NB4 (cell line): ENCODE measurements at regions not wholly inside any gene's neighbourhood (a gene's known extent, or its start where the extent isn't known, plus 50 kb on each side); places are given as distances from the start of the nearest gene placed in this dataset.
"Not testable (repeated sequence)": the region's sequence is repeated elsewhere in the genome, so short reads cannot be mapped to it uniquely, and the experiment has no call there.

Source experiments
- DNase-seq: peaks from one replicate; pipeline ENCODE4 v3.0.0; 2010; ENCODE audit warnings: low read depth
- H3K4me3 ChIP-seq: one replicate; pipeline ENCODE4 v1.5.1; 2011; ENCODE audit warnings: mild to moderate bottlenecking, low read depth, low read length, moderate library complexity
- MYC ChIP-seq: IDR thresholded peaks from 2 replicates; pipeline ENCODE4 v1.6.1; 2011; ENCODE audit warnings: low read depth, low read length
- POLR2A ChIP-seq: IDR thresholded peaks from 2 replicates; pipeline ENCODE4 v1.6.1; 2011; ENCODE audit warnings: mild to moderate bottlenecking; ENCODE audit not compliant: insufficient read length; ENCODE audit errors: extremely low read depth
- TF ChIP-seq, protein P1 (sequence below): IDR thresholded peaks from one replicate; pipeline ENCODE4 v1.5.1; 2012; ENCODE audit warnings: low read depth, low read length
- TF ChIP-seq, protein P2 (sequence below): IDR thresholded peaks from 2 replicates; pipeline ENCODE4 v1.6.1; 2011; ENCODE audit warnings: low read depth, low read length

DNA sequence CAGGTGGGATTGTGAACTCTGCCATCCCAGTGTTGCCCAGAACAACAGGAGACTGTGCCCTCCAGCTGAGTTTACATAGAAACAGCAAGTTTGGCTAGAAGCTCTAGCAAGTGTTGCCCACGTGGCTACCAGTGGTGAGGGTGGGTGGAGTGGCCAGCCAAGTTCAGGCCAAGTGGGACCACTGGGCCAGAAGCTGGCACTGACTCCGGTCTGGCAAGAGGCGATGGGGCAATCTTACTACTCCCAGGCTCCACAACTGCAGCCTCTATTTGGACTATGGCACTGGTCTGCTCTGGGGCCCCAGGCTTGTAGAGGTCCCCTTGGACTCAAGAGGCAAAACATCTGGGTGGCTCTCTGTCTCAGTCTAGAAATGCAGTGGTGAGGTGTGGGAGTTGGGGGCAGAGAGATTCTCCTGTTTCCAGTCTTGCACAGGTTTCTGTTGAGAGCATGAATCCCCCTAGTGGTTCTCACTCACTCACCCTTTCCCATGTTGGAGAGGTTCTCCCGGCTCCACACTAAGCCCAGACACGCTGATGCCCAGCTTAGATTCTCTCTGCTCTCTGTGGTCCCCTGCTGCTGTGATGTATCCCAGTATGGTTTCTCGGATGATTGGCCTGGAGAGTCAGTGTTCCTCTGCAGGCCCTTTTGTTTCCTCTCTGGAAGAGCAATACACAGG lies 615.3 kb downstream of the PDHA2 start:
- no peak for DNase-seq
- no peak overlapping the region for H3K4me3 ChIP-seq
- TF ChIP-seq, protein P1, sequence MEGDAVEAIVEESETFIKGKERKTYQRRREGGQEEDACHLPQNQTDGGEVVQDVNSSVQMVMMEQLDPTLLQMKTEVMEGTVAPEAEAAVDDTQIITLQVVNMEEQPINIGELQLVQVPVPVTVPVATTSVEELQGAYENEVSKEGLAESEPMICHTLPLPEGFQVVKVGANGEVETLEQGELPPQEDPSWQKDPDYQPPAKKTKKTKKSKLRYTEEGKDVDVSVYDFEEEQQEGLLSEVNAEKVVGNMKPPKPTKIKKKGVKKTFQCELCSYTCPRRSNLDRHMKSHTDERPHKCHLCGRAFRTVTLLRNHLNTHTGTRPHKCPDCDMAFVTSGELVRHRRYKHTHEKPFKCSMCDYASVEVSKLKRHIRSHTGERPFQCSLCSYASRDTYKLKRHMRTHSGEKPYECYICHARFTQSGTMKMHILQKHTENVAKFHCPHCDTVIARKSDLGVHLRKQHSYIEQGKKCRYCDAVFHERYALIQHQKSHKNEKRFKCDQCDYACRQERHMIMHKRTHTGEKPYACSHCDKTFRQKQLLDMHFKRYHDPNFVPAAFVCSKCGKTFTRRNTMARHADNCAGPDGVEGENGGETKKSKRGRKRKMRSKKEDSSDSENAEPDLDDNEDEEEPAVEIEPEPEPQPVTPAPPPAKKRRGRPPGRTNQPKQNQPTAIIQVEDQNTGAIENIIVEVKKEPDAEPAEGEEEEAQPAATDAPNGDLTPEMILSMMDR = no peak
- TF ChIP-seq POLR2A (no peak), MYC (no peak)
- TF ChIP-seq, protein P2, sequence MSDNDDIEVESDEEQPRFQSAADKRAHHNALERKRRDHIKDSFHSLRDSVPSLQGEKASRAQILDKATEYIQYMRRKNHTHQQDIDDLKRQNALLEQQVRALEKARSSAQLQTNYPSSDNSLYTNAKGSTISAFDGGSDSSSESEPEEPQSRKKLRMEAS = no peak

DNA sequence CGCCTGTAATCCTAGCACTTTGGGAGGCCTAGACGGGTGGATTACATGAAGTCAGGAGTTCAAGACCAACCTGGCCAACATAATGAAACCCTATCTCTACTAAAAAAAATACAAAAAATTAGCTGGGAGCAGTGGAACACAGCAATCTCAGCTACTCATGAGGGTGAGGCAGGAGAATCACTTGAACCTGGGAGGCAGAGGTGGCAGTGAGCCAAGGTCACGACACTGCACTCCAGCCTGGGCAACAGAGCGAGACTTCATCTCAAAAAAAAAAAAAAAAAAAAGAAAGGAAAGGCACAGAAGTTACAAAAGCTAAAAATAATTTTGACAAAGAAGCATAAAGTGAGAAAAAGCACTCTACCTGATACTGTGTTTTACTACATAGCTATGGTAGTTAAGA lies 618.1 kb downstream of the PDHA2 start:
- not testable (repeated sequence) for DNase-seq, H3K4me3 ChIP-seq

DNA sequence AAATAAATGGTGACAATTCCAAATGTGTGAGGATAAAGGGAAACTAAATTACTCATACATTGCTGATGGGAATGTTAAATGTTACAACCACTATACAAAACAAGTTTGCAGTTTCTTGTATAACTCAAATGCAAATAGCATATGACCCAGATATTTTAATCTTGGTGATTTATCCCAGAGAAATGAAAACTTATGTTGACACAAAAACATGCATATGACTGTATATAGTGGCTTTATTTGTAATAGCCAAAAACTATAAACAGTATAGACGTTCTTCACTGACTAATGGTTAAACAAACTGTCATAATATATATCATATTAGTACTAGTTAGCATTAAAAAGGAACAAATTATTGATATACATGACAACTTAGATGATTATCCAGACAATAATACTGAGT lies 619.2 kb downstream of the PDHA2 start:
- no peak overlapping the region for H3K4me3 ChIP-seq
- TF ChIP-seq POLR2A (no peak), MYC (no peak)
- DNase-seq = no peak

DNA sequence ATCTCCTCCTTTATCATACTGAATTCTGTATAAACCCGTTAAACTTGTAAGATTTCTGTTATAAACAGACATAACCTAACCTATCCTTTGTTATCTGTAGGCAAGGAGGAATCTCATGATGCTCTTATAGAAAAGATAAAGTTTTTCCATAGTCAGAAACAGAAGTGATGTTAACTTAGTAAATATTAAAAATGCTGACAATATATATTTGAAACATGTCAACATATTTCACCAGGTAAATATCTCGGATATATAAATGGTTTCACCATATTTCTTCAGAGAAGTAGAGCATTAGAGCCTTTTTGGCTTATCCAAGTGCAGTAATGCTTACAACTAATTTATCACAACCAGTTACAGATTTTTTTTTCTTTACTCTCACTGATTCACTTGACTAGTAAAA lies 625.9 kb downstream of the PDHA2 start:
- TF ChIP-seq, protein P2 = no peak
- TF ChIP-seq MYC = no peak
- H3K4me3 ChIP-seq = no peak overlapping the region
- DNase-seq = no peak

DNA sequence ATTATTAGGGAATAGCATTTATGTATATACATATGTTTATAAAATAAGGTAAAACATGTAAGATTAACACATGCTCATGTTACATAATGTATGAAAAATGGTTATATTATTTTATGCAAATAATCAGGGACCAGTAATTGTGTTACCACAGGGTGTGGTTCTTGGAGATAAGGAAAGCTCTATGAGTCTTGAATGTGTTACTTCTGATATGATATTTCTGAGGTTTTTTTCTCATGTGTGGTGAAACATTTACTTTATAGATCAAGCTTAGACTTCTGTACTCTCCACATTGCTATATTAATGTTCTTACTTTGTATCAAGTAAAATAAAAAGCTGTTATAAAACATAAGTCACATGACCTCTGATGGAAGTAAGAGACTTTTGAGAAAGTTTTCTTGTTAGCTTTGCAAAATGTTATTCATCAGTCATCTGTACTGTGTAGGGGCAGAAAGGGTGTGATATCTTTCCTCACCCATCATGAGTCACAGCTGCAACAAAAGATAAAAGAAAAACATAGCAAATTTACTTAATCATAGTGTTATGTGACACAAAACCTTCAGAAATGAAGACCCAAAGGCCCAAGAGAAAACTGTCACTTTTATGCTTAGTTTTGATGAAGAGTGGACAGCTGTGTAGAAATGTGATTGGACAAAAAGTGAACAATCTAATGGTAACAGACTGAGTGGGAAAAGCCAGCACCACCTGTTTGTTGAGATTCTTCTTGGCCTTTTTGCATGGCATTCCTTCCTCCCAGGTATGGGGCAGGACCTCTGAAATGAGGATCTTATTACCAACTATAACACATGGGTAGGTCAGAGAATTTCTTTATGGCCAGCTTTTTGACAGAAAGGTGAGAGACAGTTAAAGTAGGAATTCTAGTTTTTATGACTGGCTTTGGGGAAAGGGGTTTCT lies 632.3 kb downstream of the PDHA2 start:
- H3K4me3 ChIP-seq = no peak overlapping the region
- TF ChIP-seq POLR2A = no peak
- TF ChIP-seq, protein P1 = no peak
- TF ChIP-seq, protein P2 = no peak
- no peak for TF ChIP-seq MYC
- DNase-seq = no peak

DNA sequence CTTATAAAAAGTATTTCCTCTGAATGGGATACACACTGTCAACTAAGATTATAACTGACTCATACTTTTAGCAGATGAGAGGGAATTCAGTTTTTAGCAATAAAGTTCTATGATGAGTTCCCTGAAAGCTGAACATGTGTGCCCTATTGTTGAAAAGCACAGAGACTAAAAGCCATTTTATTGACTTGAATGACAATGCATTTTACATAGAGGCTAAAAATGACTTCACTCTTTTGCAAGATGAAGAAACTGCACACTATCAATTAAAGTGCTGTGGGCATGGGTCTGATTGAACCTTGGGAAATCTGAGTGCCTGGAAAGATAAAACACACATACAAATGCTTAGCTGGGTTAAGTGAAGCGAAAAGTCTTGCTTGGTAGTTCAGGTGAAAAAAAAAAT lies 633.4 kb downstream of the PDHA2 start:
- DNase-seq = no peak
- TF ChIP-seq, protein P1 = no peak
- TF ChIP-seq POLR2A = no peak
- TF ChIP-seq MYC = no peak
- TF ChIP-seq, protein P2 = no peak
- H3K4me3 ChIP-seq = no peak overlapping the region

DNA sequence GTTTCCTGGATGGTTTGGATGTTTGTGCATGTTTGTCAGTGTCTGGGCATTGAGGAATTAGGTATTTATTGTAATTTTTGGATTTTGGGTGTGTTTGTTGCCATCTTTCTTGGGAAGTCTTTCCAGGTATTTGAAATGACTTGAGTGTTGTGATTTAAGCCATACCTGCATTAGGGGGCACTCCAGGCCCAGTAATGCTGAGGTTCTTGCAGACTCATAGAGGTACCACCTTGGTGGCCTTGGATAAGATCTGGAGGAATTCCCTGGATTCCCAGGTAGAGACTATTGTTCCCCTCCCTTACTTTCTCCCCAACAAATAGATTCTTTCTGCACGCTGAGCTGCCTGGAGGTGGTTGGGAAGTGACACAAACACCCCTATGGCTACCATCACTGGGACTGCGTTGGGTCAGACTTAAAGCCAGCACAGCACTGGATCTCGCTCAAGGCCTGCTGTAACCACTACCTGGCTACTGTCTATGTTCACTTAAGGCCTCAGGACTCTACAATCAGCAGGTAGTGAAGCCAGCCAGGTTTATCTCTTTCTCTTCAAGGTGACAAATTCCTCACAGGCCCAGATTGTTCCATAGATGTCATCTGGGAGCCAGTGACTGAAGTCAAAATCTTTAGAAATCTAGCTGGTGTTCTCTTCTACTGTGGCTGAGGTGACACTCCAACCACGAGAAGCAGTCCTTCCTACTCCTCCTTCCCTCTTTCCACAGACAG lies 643.6 kb downstream of the PDHA2 start:
- TF ChIP-seq MYC (no peak), POLR2A (no peak)
- TF ChIP-seq, protein P1 = no peak
- TF ChIP-seq, protein P2 = no peak
- H3K4me3 ChIP-seq = no peak overlapping the region
- no peak for DNase-seq
